GM19238 (cell line): ENCODE measurements at regions not wholly inside any gene's neighbourhood (a gene's known extent, or its start where the extent isn't known, plus 50 kb on each side); places are given as distances from the start of the nearest gene placed in this dataset.
"Not testable (repeated sequence)": the region's sequence is repeated elsewhere in the genome, so short reads cannot be mapped to it uniquely, and the experiment has no call there.

ENCODE experiments used
- DNase-seq: peaks from one replicate; pipeline ENCODE4 v3.0.0; 2011; ENCODE audit warnings: low spot score; ENCODE audit not compliant: insufficient read length

DNA sequence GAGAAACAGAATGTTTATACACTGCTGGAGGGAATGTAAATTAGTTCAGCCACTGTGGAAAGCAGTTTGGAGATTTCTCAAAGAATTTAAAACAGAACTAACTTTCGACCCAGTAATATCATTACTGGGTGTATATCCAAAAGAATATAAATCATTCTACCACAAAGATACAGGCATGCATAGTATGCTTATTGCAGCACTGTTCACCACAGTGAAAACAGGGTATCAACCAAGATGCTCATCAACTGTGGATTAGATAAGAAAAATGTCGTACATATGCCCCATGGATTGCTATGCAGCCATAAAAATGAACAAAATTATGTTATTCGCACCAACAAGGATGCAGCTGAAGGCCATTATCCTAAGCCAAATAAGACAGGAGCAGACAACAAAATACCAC, 343.1 kb upstream of the KCND2 start:
- no peak for DNase-seq

DNA sequence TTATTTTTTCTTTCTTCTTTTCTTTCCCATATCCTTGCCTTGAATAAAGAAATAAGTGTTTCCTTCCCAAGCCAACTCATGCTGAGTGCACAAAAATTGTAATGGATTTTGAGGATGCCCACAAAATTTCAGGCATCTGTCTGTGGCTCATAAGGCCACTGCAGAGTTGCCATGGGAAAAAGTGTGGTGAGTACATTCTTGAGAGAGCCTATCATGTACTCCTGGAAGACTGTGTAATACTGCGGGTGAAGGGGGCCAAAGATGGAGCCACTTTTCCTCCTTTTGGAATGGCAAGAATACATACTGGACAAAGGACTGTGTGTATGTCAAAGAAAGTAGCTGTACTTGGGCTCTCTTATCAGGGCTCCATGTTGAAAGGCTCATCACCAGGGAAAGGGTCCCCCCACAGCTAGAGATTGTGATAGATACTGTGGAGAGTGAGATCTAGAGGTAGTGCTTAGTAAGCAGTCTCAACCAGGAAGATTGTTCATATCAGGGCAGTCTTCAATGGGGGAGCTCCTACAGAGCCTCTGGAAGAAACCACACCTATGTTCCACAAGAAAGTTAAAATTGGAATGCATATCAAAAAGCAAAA, 341.6 kb upstream of the KCND2 start:
- no peak for DNase-seq

GRCh38 chr7:119935418-119936025, 337.5 kb upstream of the KCND2 start:
- DNase-seq, result no peak

DNA sequence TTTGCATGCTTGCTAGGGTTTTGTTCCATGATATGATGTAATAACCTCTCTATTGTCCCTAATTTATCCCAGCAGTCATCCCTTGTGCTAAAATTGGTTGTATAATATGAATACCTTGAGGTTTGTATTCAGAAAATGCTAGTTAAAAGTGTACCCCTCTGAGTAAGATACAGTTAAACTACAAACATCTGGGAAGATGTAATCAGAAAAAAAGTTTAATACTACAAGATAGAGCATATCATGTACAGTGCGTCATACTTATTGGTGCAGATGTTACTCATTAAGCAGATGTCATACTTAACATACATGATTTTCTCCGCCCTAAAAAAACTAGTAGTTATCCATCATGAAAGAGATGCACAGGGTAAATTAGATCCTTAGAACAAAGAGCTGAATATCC, 336.1 kb upstream of the KCND2 start:
- DNase-seq, result no peak

- no peak for DNase-seq
These were observed 335.2 kb upstream of the KCND2 start for GRCh38 chr7:119937745-119938144.

GRCh38 chr7:119943942-119944600, 328.9 kb upstream of the KCND2 start:
- DNase-seq, result no peak

- no peak for DNase-seq
These were observed 328.4 kb upstream of the KCND2 start for GRCh38 chr7:119944601-119944972.

DNA sequence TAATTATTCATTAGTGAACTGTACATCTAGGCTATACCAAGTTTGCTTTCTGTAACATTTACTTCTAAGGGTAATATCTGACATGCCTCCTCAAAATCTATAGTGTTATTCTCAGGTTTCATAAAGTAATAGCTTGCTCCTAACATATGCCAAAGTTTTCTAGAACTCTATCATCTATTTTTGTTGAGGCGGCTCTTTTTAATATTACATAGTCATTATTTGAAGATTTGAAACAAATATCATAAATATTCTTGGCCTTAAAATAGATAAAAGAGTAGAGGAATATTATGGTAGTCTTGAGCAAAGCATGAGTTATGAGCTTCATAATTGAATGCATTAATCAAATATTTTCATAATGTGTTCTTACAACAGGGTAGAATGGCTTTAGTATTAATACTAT, 327.2 kb upstream of the KCND2 start:
- no peak for DNase-seq

- DNase-seq, result no peak
These were observed 323.9 kb upstream of the KCND2 start for GRCh38 chr7:119949053-119949452.

GRCh38 chr7:119950390-119951041, 322.5 kb upstream of the KCND2 start:
- not testable (repeated sequence) for DNase-seq

GRCh38 chr7:119951614-119952013, 321.4 kb upstream of the KCND2 start:
- DNase-seq, result not testable (repeated sequence)

DNA sequence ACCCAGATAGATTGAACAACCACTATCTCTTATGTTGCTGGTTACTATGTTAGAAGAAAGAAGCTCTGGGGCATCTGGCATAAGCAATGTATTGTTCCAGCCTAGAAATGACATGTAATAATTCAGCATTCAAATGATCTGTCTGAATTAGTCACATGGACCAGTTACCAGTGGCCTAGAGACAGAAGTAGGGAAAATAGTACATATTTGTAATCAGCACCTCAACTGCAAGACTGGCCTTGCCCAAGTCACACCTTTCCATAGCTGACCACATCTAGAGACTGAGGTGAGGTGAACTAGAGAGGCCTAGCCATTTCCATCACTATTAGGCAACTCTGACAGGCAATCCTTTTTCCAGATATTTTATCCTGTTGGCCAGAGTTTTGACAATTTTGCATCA, 315.6 kb upstream of the KCND2 start:
- DNase-seq, result no peak

- no peak for DNase-seq
These were observed 313.2 kb upstream of the KCND2 start for GRCh38 chr7:119959811-119960210.

GRCh38 chr7:119963654-119964053, 309.3 kb upstream of the KCND2 start:
- DNase-seq, result no peak

DNA sequence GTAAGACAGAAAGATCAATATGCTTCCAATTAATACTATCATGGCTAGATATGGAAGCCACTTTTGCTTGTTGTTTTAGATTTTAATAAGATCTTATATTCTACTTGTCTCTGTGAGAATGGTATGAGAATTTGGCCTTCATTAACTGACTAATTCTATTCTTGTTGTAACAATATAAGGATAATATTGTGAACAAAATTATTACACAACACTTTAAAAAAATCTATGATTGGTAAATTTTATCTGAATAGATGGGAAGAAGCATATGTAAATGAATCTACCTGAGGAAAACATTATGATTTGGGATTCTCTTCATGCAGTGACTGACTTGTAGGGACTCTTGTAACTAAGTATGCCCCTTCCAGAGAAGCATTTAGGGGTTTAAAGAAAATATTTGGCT, 308.9 kb upstream of the KCND2 start:
- no peak for DNase-seq

GRCh38 chr7:119964788-119965542, 308.0 kb upstream of the KCND2 start:
- DNase-seq, result no peak

- DNase-seq, result no peak
These were observed 305.8 kb upstream of the KCND2 start for GRCh38 chr7:119967221-119967620.

DNA sequence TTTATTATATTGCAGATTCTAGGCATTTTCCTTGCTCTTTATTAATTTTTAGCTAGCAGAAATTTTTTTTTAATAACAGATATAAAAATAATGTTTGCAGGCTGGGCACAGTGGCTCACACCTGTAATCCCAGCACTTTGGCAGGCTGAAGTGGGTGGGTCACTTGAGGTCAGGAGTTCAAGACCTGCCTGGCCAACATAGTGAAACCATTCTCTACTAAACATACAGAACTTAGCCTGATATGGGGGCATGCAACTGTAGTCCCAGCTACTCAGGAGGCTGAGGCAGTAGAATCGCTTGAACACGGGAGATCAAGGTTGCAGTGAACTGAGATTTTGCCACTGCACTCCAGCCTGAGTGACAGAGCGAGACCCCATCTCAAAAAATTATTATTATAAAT, 304.6 kb upstream of the KCND2 start:
- not testable (repeated sequence) for DNase-seq

GRCh38 chr7:119969054-119969453, 303.9 kb upstream of the KCND2 start:
- no peak for DNase-seq

DNA sequence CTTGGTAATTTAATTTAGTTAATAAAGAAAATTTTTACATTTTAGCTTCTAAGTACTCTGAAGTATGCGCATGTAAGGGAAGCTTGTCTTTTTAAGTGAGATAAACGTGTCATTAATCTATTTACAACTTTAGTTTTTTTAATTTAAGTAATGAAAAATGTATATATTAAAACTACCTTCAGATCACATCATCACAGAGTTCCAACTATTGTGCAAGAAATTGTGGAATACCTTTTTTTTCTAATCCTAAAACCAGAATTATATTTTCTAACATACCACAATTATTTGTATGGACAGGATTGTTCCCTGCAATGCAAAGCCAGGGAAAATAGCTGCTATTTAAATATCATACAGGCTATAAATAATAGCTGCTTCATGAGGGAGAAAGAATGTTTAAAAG, 303.2 kb upstream of the KCND2 start:
- DNase-seq, result no peak

- no peak for DNase-seq
These were observed 298.0 kb upstream of the KCND2 start for GRCh38 chr7:119974972-119975371.

GRCh38 chr7:119982884-119983283, 290.1 kb upstream of the KCND2 start:
- no peak for DNase-seq
